ENCODE measurements at regions not wholly inside any gene's neighbourhood (a gene's known extent, or its start where the extent isn't known, plus 50 kb on each side); places are given as distances from the start of the nearest gene placed in this dataset.
"Not testable (repeated sequence)": the region's sequence is repeated elsewhere in the genome, so short reads cannot be mapped to it uniquely, and the experiment has no call there.

DNA sequence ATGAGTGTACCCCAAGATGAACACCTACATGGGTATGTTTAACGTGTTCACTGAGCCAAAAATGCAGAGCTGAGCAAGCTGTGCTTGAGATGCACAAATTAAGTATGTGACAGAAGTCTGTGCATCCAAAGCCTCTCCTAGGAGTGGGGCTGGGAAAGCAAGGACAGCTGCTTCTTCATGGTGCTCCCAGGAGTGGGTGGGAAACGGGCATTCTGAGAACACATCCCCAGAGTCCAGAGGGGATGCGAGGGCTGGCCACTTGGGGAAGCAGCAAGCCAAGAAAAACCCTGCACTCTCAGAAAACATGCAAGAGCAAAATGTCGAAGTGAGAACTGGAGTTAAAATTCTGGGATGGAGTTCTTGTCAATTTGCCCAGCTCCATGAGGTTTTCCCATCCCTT is 414.3 kb downstream of the BCAT1 start:
- DNase-seq = peak in 6 of 10 donors; percentile 33 to 91 (median 60)
- intact Hi-C loops (cut with DNase I) = no loop called here

DNA sequence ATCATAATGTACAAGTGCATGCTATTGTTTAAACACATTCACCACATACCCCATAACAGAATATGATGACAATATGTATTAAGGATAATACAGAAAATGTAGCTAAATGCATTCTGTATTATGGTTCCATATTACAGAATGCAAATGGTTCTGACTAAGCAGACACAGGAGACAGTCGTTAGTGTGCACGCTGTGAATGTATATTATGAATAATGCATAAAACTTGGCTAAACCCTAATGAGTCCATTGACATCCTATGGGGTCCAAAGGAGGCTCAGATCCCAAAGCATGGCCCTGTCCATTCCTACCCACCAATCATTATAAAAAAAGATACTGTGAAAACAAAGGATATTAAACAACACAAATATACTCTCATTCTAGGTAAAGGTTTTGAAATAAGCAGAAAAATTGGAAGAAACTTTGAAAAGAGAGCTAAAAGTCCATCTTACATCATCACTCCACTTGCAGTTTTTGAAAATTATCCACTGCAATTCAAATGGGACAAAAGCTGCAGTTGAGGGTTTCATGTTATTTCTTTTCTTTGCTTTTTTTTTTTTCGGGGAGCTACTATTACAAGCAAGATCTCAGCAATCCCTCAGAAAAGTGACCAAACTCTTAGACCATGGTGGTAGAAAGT is 415.1 kb downstream of the BCAT1 start:
- DNase-seq = no peak
- intact Hi-C loops (cut with DNase I) = no loop called here

DNA sequence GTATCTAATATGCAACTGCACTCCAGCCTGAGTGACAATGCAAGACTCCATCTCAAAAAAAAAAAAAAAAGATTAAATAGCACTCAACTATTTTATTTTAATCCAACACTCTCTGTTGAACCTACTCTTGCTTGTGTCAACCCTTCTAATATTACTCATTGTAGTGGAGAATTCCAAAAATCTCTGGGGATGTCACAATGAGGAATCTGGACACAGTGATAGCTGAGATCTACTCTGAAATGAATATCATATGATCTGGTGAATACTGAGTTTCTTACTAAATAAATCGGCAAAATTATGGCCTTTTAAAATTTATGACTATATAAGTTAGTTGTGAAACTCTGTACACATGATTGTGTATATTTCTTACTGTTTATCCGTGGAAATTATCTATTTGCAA is 418.2 kb downstream of the BCAT1 start:
- intact Hi-C loops (cut with DNase I) = no loop called here
- no peak for DNase-seq

DNA sequence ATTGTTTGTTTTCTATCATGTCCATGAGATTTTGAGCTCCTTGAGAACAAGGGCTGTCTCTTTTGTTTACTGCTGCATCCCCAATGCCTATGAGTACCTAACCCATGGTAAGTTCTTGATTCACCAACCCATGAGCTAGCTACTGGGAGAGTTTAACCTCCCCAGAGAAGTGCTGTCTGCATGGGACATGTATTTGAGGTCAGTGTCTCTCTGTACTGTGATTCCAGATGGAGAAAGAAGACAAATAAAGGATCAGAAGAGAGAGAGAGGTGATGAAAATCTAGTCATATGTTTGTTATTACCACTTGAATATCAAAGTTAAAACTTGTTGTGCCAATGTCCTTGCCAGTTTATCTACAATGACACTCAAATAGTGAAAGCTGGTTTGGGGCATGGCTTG is 421.8 kb downstream of the BCAT1 start:
- intact Hi-C loops (cut with DNase I) = no loop called here
- no peak for DNase-seq

DNA sequence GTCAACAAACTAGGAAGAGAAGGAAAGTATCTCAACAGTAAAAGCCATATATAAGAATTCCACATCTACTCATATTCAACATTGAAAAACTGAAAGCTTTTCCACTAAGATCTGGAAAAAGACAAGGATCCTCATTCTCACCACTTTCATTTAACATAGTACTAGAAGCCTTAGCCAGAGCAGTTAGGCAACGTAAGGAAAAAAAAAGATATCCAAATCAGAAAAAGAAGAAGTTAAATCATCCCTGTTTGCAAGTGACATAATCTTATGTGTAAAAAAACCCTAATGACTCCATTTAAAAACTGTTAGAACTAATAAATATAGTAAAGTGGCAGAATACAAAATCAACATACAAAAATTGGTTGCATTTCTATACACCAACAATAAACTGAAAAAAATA is 426.2 kb downstream of the BCAT1 start:
- intact Hi-C loops (cut with DNase I) = no loop called here
- DNase-seq = no peak

DNA sequence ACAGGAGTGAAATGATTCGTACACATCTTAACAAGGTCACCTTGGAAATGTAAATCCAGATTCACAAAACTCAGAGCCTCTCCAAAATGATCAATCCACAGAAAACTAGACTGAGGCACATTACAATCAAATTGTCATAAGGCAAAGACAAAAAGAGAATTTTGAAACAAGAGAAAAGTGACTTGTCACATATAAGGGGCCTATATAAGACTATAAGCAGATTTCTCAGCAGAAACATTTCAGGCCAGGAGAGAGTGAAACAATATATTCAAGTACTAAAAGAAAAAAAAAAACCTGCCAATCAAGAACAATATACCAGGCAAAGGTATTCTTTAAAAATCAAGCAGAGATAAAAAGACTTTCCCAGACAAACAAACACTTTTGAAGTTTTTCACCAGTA is 429.1 kb downstream of the BCAT1 start:
- intact Hi-C loops (cut with DNase I) = no loop called here
- DNase-seq = no peak

DNA sequence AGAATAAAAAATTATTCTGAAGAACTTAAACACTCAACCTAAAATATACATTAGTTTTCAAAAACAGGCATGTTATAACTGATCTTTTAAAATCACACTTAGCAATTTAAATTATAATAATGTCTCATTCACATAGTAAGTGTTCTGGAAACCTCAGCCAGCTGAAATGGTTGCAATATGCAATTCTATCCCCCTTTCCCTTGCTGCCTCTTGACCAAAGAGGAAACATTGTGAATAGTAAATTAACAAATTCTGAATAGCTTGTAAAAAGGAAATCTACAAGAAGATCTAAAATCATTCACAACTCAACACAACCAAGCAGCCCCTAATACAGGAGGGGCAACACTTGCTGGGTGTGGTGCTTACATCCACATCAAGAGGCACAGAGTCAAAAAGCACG is 431.9 kb downstream of the BCAT1 start:
- intact Hi-C loops (cut with DNase I) = no loop called here
- no peak for DNase-seq

DNA sequence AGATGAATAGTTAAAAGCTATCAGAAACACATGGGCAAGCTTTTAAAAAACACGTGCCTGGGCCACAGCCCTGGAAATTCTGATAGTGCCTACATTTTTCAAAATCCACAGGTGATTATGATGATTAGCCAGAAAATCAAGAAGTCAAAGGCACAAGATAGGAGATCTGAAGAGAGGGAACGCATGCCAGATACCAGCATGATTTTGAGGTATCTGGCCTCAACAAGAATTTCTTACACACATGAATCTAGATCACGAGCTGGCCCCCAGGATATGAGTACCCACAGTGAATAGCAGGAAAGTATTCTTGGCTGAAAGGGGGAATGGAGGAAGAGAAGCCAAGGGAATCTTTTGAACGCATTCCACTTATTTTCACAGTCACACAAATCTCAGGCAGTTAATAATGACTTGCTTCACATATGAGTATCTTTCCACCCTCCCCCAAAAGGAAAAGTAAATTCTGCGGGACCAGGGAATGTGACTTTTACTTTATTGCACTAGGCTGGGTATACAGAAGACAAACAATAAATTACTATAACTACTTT is 438.2 kb downstream of the BCAT1 start:
- intact Hi-C loops (cut with DNase I) = no loop called here

DNA sequence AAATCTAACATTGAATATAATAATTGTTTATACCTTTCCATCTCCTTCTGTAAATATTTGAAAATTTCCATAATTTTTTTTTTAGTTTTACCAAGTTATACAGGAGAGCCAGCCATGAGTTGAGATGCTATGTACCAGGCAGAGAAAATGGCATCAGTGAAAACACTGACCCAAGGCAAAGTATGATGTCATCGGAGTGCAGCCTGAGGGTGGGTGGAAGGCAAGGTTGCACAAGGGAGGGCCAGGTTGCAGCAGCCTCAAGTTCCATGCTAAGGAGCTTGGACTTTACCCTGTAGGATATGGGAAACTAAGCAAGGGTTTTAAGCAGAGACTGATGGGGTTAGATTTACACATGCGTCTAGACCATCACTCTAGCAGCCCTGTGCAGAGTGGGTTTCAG is 441.1 kb downstream of the BCAT1 start:
- intact Hi-C loops (cut with DNase I) = no loop called here
- DNase-seq = no peak

More for the DNA sequence above, 438.2 kb downstream of the BCAT1 start:
- no peak for DNase-seq

DNA sequence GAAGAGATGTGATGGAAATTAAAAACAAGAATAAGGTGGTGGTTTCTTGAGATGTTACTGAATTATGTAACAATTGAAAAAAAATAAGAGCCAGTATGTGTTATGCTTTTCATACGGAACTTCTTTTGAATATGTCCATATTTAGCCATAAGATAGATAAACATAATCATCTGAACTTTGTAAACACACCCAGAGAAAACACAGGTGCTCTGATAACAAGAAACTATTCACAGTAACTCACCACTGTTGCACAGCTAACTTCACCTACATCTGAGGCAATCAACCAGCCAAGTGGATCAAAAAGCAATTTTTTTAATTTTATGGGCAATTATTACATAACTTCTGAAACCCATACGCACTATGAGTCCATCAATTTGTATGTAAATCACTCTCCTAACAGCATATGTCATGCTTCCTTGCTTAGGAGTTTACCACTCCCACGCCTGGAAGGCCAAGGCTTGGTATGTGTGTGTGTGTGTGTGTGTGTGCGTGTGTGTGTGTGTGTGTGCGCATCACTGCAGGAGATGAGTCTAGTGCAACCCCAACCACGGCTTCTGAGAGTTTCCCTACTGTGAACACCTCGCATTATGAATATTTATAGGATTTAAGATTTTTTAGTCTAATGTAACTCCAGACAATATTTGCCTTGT is 443.4 kb downstream of the BCAT1 start:
- intact Hi-C loops (cut with DNase I) = no loop called here
- no peak for DNase-seq

DNA sequence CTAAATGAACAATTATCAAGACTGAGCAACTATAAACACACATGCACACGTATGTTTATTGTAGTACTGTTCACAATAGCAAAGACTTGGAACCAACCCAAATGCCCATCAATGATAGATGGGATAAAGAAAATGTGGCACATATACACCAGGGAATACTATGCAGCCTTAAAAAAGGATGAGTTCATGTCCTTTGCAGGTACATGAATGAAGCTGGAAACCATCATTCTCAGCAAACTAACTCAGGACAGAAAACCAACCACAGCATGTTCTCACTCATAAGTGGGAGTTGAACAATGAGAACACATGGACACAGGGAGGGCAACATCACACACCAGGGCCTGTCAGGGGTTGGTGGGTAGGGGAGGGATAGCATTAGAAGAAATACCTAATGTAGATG is 445.4 kb downstream of the BCAT1 start:
- DNase-seq; intact Hi-C loops (cut with DNase I): not testable (repeated sequence)

DNA sequence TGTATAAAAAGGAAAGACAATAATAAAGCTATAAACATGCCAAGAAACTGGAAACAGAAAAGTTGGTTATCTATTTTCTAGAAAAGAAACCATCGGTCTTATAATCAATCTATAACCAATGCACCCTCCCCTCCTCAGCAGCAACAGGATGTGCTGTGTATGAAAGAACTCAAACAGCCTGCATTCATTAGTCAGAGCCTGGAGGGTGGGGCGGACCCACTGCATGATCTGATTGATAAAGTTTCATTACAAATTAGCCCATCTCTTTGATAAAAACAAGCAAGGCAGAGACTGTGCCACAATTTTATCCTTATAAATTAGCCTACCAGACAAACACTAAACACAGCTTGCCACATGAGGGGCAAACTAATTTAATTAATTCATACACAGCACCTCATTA is 448.1 kb downstream of the BCAT1 start:
- intact Hi-C loops (cut with DNase I) = no loop called here
- DNase-seq = no peak

DNA sequence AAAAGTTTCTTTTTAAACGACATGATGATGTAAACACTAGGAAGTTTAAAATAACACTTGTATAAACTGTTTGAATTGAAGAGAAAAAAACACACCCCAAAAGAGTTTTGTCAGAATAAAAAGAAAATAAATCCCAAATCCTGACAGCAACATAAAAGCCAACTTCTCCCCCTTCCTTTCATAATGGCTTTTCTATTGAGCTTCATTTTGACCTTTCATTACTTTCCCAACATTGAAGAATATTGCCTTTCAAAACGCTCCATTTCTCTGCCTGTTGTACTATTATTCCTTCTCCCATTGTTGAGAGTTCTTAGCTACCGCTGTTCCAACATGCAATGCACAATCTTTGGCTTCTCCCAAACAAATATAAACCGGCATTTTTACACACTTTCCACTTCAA is 448.5 kb downstream of the BCAT1 start:
- DNase-seq = no peak
- intact Hi-C loops (cut with DNase I) = no loop called here

DNA sequence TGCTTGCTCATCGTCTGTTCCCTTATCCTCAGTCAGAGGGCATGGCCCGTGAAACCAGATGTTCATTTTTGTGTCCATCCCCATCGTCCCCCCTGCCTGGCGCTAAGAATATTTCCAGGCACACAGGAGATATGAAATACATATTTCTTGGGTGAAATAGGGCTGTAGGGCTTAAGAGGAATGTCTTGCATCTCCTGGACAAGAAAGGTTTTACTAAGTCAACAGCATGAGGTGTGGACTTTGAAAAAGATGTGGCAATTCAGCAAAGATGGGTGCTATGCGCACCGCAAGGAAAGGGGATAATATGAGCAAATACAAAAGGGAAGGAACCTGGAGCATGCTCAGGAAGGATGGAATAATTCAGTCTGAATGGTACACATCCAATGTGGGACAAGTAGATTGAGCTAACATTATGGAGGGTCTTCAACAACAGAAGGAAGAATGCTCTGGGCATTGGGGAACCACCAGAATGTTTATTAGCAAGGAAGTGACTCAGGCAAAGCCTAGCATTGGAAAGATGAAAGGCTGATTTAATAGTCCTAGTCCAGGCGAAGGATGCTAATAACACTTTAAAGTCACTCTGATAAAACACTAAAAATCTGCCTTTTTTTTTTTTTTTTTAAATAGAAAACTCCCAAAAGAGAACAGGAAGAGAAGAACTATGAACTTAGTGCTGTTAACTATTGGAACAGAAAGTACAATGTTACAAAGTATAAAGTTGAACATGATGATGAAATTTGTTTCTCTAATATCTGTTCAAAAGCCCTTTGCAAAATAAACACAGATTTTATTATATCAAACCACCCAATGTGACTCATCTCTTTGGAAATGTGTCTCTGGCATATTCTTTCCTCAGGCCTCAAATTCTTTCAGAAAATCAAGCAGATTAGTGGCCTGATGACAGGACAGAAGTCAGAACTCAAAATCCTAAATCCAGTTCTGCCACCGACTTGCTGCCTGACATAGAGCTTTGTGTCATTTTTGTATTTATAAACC is 449.5 kb downstream of the BCAT1 start:
- intact Hi-C loops (cut with DNase I) = no loop called here
- DNase-seq = no peak

DNA sequence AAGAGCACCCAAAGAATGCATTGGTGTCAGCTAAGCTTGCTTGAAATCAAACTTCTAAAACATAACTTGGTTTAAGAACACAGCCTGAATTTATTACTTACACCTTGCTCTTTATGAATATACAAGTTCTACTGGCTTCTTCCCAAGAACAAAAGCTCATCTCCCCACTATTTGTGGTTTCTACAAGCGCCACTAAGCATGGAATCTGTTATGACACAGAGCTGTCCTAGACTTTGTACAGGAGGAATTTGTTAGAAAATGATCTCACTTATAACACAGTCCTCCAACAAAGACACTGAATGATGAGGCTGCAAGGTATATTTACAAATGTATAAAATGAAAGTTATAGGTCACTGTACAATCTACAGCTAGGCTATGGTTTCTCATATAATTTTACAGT is 452.1 kb downstream of the BCAT1 start:
- intact Hi-C loops (cut with DNase I) = no loop called here
- DNase-seq = no peak

DNA sequence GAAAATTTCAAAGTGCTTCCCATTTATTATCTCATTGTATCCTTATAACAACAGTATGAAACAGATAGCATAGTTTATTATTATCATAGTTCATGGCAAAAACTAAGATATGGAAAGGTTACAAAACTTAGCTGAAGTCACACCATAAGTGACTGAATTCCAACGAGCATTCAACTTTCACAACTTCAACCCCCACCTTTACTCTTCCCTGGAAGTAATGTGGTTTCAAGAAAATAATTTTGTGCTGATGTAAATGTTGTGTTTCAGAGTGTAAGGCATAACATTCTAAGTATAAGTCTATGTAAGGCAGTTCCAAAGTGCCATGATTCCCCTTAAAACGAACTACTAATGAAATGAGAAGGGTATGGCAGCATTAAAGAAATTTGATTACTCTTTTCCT is 454.5 kb downstream of the BCAT1 start:
- intact Hi-C loops (cut with DNase I) = no loop called here
- DNase-seq = no peak

DNA sequence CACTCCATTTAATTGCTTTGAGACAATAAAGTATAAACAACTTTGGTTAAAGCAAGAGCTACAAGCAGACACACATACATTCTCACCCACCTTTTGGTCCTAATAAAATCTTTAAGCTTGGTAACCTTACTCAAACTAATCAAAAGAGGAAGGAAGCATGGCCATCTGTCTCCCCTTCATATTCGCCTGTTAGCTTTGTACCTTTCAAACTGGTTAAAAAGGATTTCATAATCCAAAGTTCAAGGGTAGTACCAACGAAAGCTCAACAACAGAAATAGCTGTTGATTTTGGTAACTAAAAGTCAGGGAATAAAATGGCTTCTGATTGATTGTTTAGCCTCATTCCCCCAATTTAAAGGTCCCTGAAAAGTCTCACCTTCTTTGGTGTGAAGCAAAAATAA is 456.9 kb downstream of the BCAT1 start:
- intact Hi-C loops (cut with DNase I) = no loop called here
- DNase-seq = no peak

DNA sequence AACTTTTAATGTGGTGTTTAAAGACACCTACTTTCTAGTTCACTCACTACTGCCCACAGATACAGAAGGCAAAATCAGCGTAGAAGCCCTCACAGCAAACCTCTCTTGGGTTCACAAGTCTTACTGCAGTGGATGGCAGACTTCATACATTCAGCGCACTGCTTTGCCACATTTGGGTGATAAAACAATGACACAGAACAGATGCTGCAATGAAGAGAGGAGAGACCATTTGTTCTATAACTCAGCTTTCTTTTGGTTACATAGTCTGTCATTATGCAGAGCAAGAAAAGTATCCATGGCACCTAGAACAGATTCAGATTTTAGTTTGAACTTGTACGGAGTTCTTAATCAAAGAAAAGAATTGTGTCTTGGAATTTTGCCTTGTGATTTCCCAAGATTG is 459.0 kb downstream of the BCAT1 start:
- intact Hi-C loops (cut with DNase I) = no loop called here
- DNase-seq = peak in 1 of 10 donors; percentile 6

DNA sequence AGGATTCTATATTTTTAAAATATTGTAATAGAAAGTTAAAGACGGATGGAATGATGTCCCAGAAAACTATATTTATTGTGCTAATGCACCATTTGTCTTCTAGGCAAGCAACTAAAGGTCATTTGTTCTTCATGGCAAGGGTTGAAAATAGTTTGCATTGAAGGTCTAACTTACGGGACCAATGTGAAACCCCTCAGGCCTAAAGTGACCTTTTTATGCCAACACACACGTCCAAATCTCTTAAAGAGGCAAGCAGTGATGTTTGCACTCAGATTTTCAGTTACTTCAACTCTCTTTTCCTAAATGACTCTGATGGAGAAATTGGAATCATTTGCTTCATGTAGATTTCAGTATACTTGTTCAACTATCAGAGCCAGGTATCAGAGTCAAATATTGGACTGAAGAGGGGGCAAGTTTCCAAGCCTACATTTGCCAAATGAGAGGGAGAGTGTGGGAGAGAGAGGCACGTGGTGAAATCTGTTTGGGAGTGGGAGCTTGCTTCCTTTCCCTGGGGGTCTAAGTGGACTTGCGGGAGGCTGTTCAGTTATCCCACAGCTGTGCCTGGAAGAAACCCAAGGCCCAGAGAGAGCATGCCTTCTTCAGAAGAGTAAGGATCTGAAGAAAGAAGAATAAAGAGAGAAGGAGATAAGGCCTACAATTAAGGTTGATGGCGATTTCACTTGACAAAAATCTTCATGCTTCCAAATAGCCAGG is 459.8 kb downstream of the BCAT1 start:
- no peak for DNase-seq
- intact Hi-C loops (cut with DNase I) = no loop called here

DNA sequence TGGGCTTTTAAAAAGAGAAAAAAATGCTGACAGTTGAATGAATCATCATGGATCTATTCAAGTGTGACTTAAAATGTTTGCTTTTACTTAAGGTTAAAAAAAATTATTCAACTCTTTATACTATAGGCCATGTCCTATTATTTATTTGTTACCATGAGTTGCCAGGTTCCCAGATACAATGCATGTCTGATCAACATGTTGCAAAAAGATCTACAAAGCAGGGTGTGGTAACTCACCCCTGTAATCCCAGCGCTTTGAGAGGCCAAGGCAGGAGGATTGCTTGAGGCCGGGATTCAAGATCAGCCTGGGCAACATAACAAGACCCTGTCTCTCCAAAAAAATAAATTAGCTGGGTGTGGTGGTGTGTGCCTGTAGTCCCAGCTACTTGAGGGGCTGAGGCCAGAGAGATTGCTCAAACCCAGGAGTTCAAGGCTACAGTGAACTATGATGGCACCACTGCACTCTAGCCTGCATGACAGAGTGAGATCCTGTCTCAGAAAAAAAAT is 460.8 kb downstream of the BCAT1 start:
- intact Hi-C loops (cut with DNase I) = no loop called here
- DNase-seq = no peak
